NCI-H748 (cell line): ENCODE measurements at regions not wholly inside any gene's neighbourhood (a gene's known extent, or its start where the extent isn't known, plus 50 kb on each side); places are given as distances from the start of the nearest gene placed in this dataset.
"Not testable (repeated sequence)": the region's sequence is repeated elsewhere in the genome, so short reads cannot be mapped to it uniquely, and the experiment has no call there.

Experiments used
- DNase-seq: peaks from one replicate; lab custom pipeline; 2025; ENCODE audit not compliant: unreplicated experiment; lab: John Stamatoyannopoulos, UW

- DNase-seq, result no peak
These were observed 684.8 kb downstream of the QKI start for GRCh38 chr6:164099269-164099865.

- DNase-seq, result peak; percentile 69
These were observed 684.3 kb downstream of the QKI start for GRCh38 chr6:164098857-164099267.

GRCh38 chr6:164097551-164098398 is 683.3 kb downstream of the QKI start:
- peak; percentile 27 for DNase-seq

GRCh38 chr6:164097056-164097455 is 682.5 kb downstream of the QKI start:
- no peak for DNase-seq

GRCh38 chr6:164095056-164095455 is 680.5 kb downstream of the QKI start:
- no peak for DNase-seq

GRCh38 chr6:164087870-164088269 is 673.4 kb downstream of the QKI start:
- DNase-seq, result no peak

- no peak for DNase-seq
These were observed 672.7 kb downstream of the QKI start for GRCh38 chr6:164087211-164087610.

GRCh38 chr6:164086076-164086887 is 671.8 kb downstream of the QKI start:
- no peak for DNase-seq

- no peak for DNase-seq
These were observed 670.9 kb downstream of the QKI start for GRCh38 chr6:164085091-164086075.

- DNase-seq, result no peak
These were observed 664.7 kb downstream of the QKI start for GRCh38 chr6:164079275-164079600.

- DNase-seq, result no peak
These were observed 664.2 kb downstream of the QKI start for GRCh38 chr6:164078532-164079274.

- DNase-seq, result not testable (repeated sequence)
These were observed 662.5 kb downstream of the QKI start for GRCh38 chr6:164076818-164077532.

- no peak for DNase-seq
These were observed 661.6 kb downstream of the QKI start for GRCh38 chr6:164075981-164076615.

- no peak for DNase-seq
These were observed 657.7 kb downstream of the QKI start for GRCh38 chr6:164072240-164072666.

GRCh38 chr6:164069350-164069990 is 655.0 kb downstream of the QKI start:
- peak; percentile 34 for DNase-seq

GRCh38 chr6:164068527-164068926 is 654.0 kb downstream of the QKI start:
- DNase-seq, result no peak

GRCh38 chr6:164066766-164067165 is 652.2 kb downstream of the QKI start:
- DNase-seq, result no peak

- no peak for DNase-seq
These were observed 651.8 kb downstream of the QKI start for GRCh38 chr6:164066335-164066734.
